MM.1S (cell line): ENCODE measurements at regions not wholly inside any gene's neighbourhood (a gene's known extent, or its start where the extent isn't known, plus 50 kb on each side); places are given as distances from the start of the nearest gene placed in this dataset.

Source experiments
- DNase-seq: peaks from one replicate; pipeline ENCODE4 v3.0.0-alpha.2; 2015
- H2AFZ ChIP-seq: fragments of 300-600 bp; sonication (generic); 2 replicates; pipeline ENCODE4 v1.6.0; 2016; ENCODE audit warnings: antibody characterized with exemption, low read length
- H3F3A ChIP-seq: fragments of 300-600 bp; sonication (generic); 2 replicates; pipeline ENCODE4 v1.6.1; 2016; ENCODE audit warnings: mild to moderate bottlenecking, antibody characterized with exemption, low read length, moderate library complexity, mixed read lengths; ENCODE audit not compliant: insufficient read depth
- H3K27ac ChIP-seq: fragments of 300-600 bp; sonication (generic); 2 replicates; pipeline ENCODE4 v1.5.1; 2016; ENCODE audit warnings: mild to moderate bottlenecking, low read length
- H3K27me3 ChIP-seq: fragments of 300-600 bp; sonication (generic); replicated peaks from 2 replicates; pipeline ENCODE4 v1.6.0; 2016; ENCODE audit warnings: low read length; ENCODE audit not compliant: insufficient read depth
- H3K36me3 ChIP-seq: fragments of 300-600 bp; sonication (generic); replicated peaks from 2 replicates; pipeline ENCODE4 v1.6.1; 2016; ENCODE audit warnings: mild to moderate bottlenecking, low read length, mixed read lengths; ENCODE audit not compliant: insufficient read depth
- H3K4me1 ChIP-seq: fragments of 300-600 bp; sonication (generic); 2 replicates; pipeline ENCODE4 v1.6.1; 2016; ENCODE audit warnings: low read length, mixed read lengths
- H3K4me2 ChIP-seq: fragments of 300-600 bp; sonication (generic); 2 replicates; pipeline ENCODE4 v1.6.0; 2016; ENCODE audit warnings: low read depth, low read length
- H3K4me3 ChIP-seq: fragments of 300-600 bp; sonication (generic); 2 replicates; pipeline ENCODE4 v1.5.1; 2016; ENCODE audit warnings: low read length, mixed read lengths
- H3K79me2 ChIP-seq: fragments of 300-600 bp; sonication (generic); 2 replicates; pipeline ENCODE4 v1.6.1; 2016; ENCODE audit warnings: mixed run types, low read length, mixed read lengths
- H3K9ac ChIP-seq: fragments of 300-600 bp; sonication (generic); 2 replicates; pipeline ENCODE4 v1.6.1; 2016; ENCODE audit warnings: low read length, mixed read lengths
- H3K9me2 ChIP-seq: fragments of 300-600 bp; sonication (generic); replicated peaks from 2 replicates; pipeline ENCODE4 v1.6.1; 2016; ENCODE audit warnings: mild to moderate bottlenecking, low read length, mixed read lengths; ENCODE audit not compliant: insufficient read depth
- H3K9me3 ChIP-seq: fragments of 300-600 bp; sonication (generic); replicated peaks from 2 replicates; pipeline ENCODE4 v1.6.1; 2016; ENCODE audit warnings: mild to moderate bottlenecking, low read length, mixed read lengths; ENCODE audit not compliant: insufficient read depth
- H4K20me1 ChIP-seq: fragments of 300-600 bp; sonication (generic); 2 replicates; pipeline ENCODE4 v1.6.1; 2016; ENCODE audit warnings: mild to moderate bottlenecking, low read length, moderate library complexity, mixed read lengths; ENCODE audit not compliant: insufficient read depth
- EZH2 ChIP-seq: fragments of 300-600 bp; sonication (generic); optimal IDR thresholded peaks from 2 replicates; pipeline ENCODE3; 2017; ENCODE audit warnings: low read depth, mild to moderate bottlenecking, antibody characterized with exemption, low read length, mixed read lengths
- EZH2phosphoT487 ChIP-seq: fragments of 300-600 bp; sonication (generic); IDR thresholded peaks from 2 replicates; pipeline ENCODE4 v1.6.1; 2018; ENCODE audit warnings: antibody characterized with exemption, low read length
- TF ChIP-seq, protein P1 (sequence below): fragments of 300-600 bp; sonication (generic); IDR thresholded peaks from 2 replicates; pipeline ENCODE4 v1.5.1; 2016; ENCODE audit warnings: antibody characterized with exemption, low read length, mixed read lengths

DNA sequence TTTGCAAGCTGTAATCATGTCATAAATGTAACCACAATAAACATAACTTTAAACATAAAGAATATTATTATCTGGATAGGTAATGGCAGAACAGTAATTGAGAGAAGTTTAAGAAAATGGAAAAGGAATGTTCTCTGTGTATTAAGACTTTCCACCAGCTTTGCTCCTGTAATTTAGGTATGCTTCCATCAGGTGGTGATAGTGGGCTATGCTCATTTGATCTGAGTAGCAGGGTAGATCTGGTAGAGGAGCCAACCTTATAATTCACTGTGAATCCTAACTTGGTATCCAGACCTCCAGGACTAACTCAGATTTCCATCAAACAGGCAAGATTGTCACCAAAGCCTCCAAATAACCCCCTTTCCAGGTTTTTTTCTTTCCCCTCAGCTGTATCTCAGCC is 137.9 kb upstream of the ZKSCAN2 start:
- no peak overlapping the region for H3K27ac ChIP-seq
- DNase-seq = no peak
- H3K36me3 ChIP-seq = no peaks in the 10 kb centered on the region
- H2AFZ ChIP-seq = no peak overlapping the region
- no peaks in the 10 kb centered on the region for H3K27me3 ChIP-seq
- no peaks in the 10 kb centered on the region for H3K4me1 ChIP-seq
- H3K9me3 ChIP-seq = no peaks in the 10 kb centered on the region
- H3K4me3 ChIP-seq = no peak overlapping the region
- H4K20me1 ChIP-seq = no peaks in the 10 kb centered on the region
- no peak overlapping the region for H3K4me2 ChIP-seq
- no peaks in the 10 kb centered on the region for H3K79me2 ChIP-seq
- TF ChIP-seq, protein P1, sequence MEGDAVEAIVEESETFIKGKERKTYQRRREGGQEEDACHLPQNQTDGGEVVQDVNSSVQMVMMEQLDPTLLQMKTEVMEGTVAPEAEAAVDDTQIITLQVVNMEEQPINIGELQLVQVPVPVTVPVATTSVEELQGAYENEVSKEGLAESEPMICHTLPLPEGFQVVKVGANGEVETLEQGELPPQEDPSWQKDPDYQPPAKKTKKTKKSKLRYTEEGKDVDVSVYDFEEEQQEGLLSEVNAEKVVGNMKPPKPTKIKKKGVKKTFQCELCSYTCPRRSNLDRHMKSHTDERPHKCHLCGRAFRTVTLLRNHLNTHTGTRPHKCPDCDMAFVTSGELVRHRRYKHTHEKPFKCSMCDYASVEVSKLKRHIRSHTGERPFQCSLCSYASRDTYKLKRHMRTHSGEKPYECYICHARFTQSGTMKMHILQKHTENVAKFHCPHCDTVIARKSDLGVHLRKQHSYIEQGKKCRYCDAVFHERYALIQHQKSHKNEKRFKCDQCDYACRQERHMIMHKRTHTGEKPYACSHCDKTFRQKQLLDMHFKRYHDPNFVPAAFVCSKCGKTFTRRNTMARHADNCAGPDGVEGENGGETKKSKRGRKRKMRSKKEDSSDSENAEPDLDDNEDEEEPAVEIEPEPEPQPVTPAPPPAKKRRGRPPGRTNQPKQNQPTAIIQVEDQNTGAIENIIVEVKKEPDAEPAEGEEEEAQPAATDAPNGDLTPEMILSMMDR = 0 out of 2 replicates have a peak, but pooled peaks have one; percentile 9
- TF ChIP-seq EZH2 = no peak
- H3F3A ChIP-seq = no peaks in the 10 kb centered on the region
- no peak overlapping the region for H3K9ac ChIP-seq
- no peaks in the 10 kb centered on the region for H3K9me2 ChIP-seq

- Histone ChIP-seq H3K9me3 (no peaks in the 10 kb centered on the region), H4K20me1 (no peaks in the 10 kb centered on the region), H2AFZ (no peak overlapping the region), H3K27me3 (no peaks in the 10 kb centered on the region), H3K79me2 (no peaks in the 10 kb centered on the region), H3K4me1 (no peaks in the 10 kb centered on the region), H3K4me3 (no peak overlapping the region), H3K9me2 (no peaks in the 10 kb centered on the region), H3K27ac (no peak overlapping the region), H3K36me3 (no peaks in the 10 kb centered on the region), H3K9ac (no peak overlapping the region), H3K4me2 (no peak overlapping the region), H3F3A (no peaks in the 10 kb centered on the region)
- DNase-seq = no peak
- TF ChIP-seq, protein P1 = no peak
- no peak for TF ChIP-seq EZH2
- no peak for TF ChIP-seq EZH2phosphoT487
These were observed 133.1 kb upstream of the ZKSCAN2 start for GRCh38 chr16:25390761-25391160.

DNA sequence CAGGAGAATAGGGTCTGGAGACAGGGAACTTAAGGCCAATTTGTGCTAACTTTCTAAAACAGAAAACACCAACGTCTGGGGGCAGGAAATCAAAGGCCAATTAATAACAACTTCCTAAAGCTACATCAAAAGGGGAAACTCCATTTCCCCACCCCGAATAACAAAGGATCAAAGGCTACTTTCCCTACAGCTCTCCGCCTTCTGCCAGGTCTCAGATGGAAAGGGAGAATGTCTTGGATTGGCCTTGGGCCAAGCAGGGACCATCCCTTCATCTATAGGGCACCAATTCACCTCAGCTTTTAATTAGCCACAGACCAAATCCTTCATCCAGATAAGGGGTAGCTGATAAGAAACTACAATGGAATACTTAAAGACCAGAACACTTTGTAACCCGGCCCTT is 116.9 kb upstream of the ZKSCAN2 start:
- H3K36me3 ChIP-seq = no peaks in the 10 kb centered on the region
- no peak overlapping the region for H3K9ac ChIP-seq
- H3K4me3 ChIP-seq = no peak overlapping the region
- no peaks in the 10 kb centered on the region for H3F3A ChIP-seq
- no peaks in the 10 kb centered on the region for H3K27me3 ChIP-seq
- TF ChIP-seq EZH2 (no peak), EZH2phosphoT487 (no peak)
- TF ChIP-seq, protein P1 = no peak
- no peak overlapping the region for H3K27ac ChIP-seq
- no peaks in the 10 kb centered on the region for H3K79me2 ChIP-seq
- no peaks in the 10 kb centered on the region for H3K9me3 ChIP-seq
- no peaks in the 10 kb centered on the region for H3K4me1 ChIP-seq
- no peak overlapping the region for H2AFZ ChIP-seq
- H3K4me2 ChIP-seq = no peak overlapping the region
- H4K20me1 ChIP-seq = no peaks in the 10 kb centered on the region
- DNase-seq = no peak
- no peaks in the 10 kb centered on the region for H3K9me2 ChIP-seq

DNA sequence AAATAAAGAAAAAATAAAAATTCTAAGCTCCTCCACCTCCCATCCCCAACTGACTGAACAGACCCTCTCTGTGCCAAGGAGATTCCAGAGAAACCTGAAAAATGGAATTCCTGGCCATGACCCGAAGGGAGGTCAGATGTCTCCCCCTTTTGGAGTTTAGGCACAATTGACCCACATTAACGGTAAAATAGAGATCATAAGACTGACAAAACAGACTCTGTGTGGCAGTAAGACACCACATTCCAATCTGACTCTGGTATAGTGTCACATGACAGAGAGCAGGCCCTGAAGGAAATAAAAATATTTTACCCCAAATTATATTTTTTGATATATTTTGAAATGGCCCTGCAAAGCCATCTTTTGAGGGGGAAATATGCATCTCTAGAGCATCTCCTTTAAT is 115.1 kb upstream of the ZKSCAN2 start:
- Histone ChIP-seq H3K9me3 (no peaks in the 10 kb centered on the region), H3K9ac (no peak overlapping the region), H3K9me2 (no peaks in the 10 kb centered on the region), H3K27me3 (no peaks in the 10 kb centered on the region), H4K20me1 (no peaks in the 10 kb centered on the region), H3K36me3 (no peaks in the 10 kb centered on the region), H3K79me2 (no peaks in the 10 kb centered on the region), H2AFZ (no peak overlapping the region), H3K4me3 (no peak overlapping the region), H3K4me2 (no peak overlapping the region), H3K4me1 (no peaks in the 10 kb centered on the region), H3F3A (no peaks in the 10 kb centered on the region), H3K27ac (no peak overlapping the region)
- no peak for DNase-seq
- TF ChIP-seq, protein P1 = no peak
- no peak for TF ChIP-seq EZH2
- TF ChIP-seq EZH2phosphoT487 = no peak
